Lower lobe of right lung (tissue), 2 donors: ENCODE measurements at regions not wholly inside any gene's neighbourhood (a gene's known extent, or its start where the extent isn't known, plus 50 kb on each side); places are given as distances from the start of the nearest gene placed in this dataset.
A peak's percentile ranks its signal among the peaks of the same experiment; 100 is the strongest.

Experiments
- ATAC-seq, 2 donors: fragments of 200-7000 bp; cut with Tn5 transposase; one replicate each; pipeline ENCODE4 v1.9.1; 2020 to 2022; ENCODE audit warnings: mild to moderate bottlenecking in 2 of 2, moderate library complexity in 2 of 2
- DNase-seq: peaks from one replicate; pipeline ENCODE4 v3.0.0-alpha.2; 2020
- H3K27ac ChIP-seq: fragments of 200-600 bp; one replicate; pipeline ENCODE4 v1.8.0; 2022
- H3K27me3 ChIP-seq: fragments of 200-600 bp; one replicate; pipeline ENCODE4 v1.8.0; 2022; ENCODE audit warnings: low read depth
- H3K36me3 ChIP-seq: fragments of 200-600 bp; one replicate; pipeline ENCODE4 v1.8.0; 2022; ENCODE audit warnings: mild to moderate bottlenecking
- H3K4me1 ChIP-seq: fragments of 200-600 bp; one replicate; pipeline ENCODE4 v1.8.0; 2022
- H3K4me3 ChIP-seq: fragments of 200-600 bp; one replicate; pipeline ENCODE4 v1.8.0; 2022; ENCODE audit warnings: mild to moderate bottlenecking
- H3K9me3 ChIP-seq: fragments of 200-600 bp; one replicate; pipeline ENCODE4 v1.8.0; 2022
- CTCF ChIP-seq: fragments of 200-600 bp; IDR thresholded peaks from one replicate; pipeline ENCODE4 v1.8.0; 2022; ENCODE audit warnings: antibody characterized with exemption, mild to moderate bottlenecking
- intact Hi-C: fragments of 100-400 bp; cut with DNase I; formaldehyde crosslinking; loops from one replicate; pipeline ENCODE4 v1.11.0; 2022
- donor health status: DM: no; HTN: yes; CAD: no; lungs with severe emphysema.

GRCh38 chr6:14883921-14884320 is 361.9 kb upstream of the JARID2 start:
- no peak for DNase-seq
- no peak for TF ChIP-seq CTCF
- H3K4me3 ChIP-seq = no peak overlapping the region
- intact Hi-C loops = no loop called here
- H3K9me3 ChIP-seq = no peaks in the 10 kb centered on the region
- H3K27me3 ChIP-seq = no peaks in the 10 kb centered on the region
- no peak overlapping the region for H3K27ac ChIP-seq
- no peaks in the 10 kb centered on the region for H3K36me3 ChIP-seq
- no peak for ATAC-seq
- H3K4me1 ChIP-seq = peaks cover 19% of the 10 kb centered on the region

- H3K4me3 ChIP-seq = no peak overlapping the region
- H3K9me3 ChIP-seq = no peaks in the 10 kb centered on the region
- H3K27ac ChIP-seq = no peak overlapping the region
- intact Hi-C loops = no loop called here
- H3K4me1 ChIP-seq = peaks cover 12% of the 10 kb centered on the region
- no peak for TF ChIP-seq CTCF
- H3K27me3 ChIP-seq = no peaks in the 10 kb centered on the region
- DNase-seq (no peak), ATAC-seq (peak in 1 of 2 donors; percentile 13)
- H3K36me3 ChIP-seq = no peaks in the 10 kb centered on the region
Measured at GRCh38 chr6:14885498-14885897, 360.4 kb upstream of the JARID2 start.

- TF ChIP-seq CTCF = no peak
- intact Hi-C loops = no loop called here
- DNase-seq (no peak), ATAC-seq (no peak)
- H3K4me3 ChIP-seq = no peak overlapping the region
- no peaks in the 10 kb centered on the region for H3K27me3 ChIP-seq
- no peak overlapping the region for H3K27ac ChIP-seq
- H3K9me3 ChIP-seq = no peaks in the 10 kb centered on the region
- H3K4me1 ChIP-seq = peaks cover 5% of the 10 kb centered on the region
- no peaks in the 10 kb centered on the region for H3K36me3 ChIP-seq
Measured at GRCh38 chr6:14887181-14887580, 358.7 kb upstream of the JARID2 start.

- ATAC-seq (no peak), DNase-seq (no peak)
- Histone ChIP-seq H3K4me1 (peaks cover 5% of the 10 kb centered on the region), H3K9me3 (no peaks in the 10 kb centered on the region), H3K36me3 (no peaks in the 10 kb centered on the region), H3K27me3 (no peaks in the 10 kb centered on the region), H3K27ac (no peak overlapping the region), H3K4me3 (no peak overlapping the region)
- intact Hi-C loops = no loop called here
- TF ChIP-seq CTCF = no peak
Measured at GRCh38 chr6:14887986-14888574, 357.8 kb upstream of the JARID2 start.

GRCh38 chr6:14888575-14889000 is 357.3 kb upstream of the JARID2 start:
- intact Hi-C loops = no loop called here
- ATAC-seq (no peak), DNase-seq (no peak)
- H3K4me1 ChIP-seq = peaks cover 5% of the 10 kb centered on the region
- no peaks in the 10 kb centered on the region for H3K27me3 ChIP-seq
- TF ChIP-seq CTCF = no peak
- no peaks in the 10 kb centered on the region for H3K36me3 ChIP-seq
- no peaks in the 10 kb centered on the region for H3K9me3 ChIP-seq
- H3K27ac ChIP-seq = no peak overlapping the region
- no peak overlapping the region for H3K4me3 ChIP-seq
